ENCODE measurements at regions not wholly inside any gene's neighbourhood (a gene's known extent, or its start where the extent isn't known, plus 50 kb on each side); places are given as distances from the start of the nearest gene placed in this dataset.

DNA sequence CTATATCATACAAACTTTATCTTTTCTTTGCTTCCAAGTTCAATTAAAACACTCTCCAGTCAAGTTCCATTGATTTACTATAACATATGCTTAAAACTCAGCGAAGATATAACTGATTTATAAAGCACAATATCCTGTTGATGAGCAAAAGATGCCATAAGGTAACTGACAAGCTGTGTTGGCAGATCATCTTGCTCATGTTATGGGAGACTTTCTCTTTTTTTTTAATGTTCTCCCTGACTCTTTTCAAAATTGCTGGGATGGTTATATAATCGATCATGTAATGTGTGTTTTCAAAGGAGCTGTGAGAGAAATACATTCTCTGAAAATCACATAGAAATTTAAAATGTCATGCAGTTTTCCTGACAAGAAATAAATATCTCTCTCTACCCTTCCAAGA lies 293.5 kb downstream of the MED10 start:
- H3K27ac ChIP-seq = no peak overlapping the region
- TF ChIP-seq ZFX (IDR thresholded peaks at IDR 0.05) = no peak
- TF ChIP-seq, protein P1, sequence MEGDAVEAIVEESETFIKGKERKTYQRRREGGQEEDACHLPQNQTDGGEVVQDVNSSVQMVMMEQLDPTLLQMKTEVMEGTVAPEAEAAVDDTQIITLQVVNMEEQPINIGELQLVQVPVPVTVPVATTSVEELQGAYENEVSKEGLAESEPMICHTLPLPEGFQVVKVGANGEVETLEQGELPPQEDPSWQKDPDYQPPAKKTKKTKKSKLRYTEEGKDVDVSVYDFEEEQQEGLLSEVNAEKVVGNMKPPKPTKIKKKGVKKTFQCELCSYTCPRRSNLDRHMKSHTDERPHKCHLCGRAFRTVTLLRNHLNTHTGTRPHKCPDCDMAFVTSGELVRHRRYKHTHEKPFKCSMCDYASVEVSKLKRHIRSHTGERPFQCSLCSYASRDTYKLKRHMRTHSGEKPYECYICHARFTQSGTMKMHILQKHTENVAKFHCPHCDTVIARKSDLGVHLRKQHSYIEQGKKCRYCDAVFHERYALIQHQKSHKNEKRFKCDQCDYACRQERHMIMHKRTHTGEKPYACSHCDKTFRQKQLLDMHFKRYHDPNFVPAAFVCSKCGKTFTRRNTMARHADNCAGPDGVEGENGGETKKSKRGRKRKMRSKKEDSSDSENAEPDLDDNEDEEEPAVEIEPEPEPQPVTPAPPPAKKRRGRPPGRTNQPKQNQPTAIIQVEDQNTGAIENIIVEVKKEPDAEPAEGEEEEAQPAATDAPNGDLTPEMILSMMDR (conservative IDR thresholded peaks at IDR 0.05) = no peak

DNA sequence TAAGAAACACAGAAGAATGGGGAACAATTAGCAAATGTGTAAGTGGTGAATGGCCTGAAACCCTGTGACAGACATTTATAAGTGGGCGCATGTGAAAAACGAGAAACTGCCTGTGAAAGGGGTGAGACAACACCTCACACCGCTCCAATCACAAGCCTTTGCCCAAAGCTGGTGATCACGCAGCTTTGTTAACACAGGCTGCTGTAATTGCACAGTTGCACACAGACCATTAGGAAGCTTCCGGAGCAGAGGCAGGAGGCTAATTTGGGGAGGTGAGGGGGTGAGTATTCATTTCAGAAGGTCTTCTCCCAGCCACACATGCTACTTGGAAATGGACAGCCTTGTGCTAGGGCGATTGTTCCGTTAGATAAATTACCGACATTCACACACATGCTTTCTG lies 294.0 kb downstream of the MED10 start:
- no peak overlapping the region for H3K27ac ChIP-seq
- TF ChIP-seq, protein P1 (conservative IDR thresholded peaks at IDR 0.05) = no peak
- no peak for TF ChIP-seq ZFX (IDR thresholded peaks at IDR 0.05)

DNA sequence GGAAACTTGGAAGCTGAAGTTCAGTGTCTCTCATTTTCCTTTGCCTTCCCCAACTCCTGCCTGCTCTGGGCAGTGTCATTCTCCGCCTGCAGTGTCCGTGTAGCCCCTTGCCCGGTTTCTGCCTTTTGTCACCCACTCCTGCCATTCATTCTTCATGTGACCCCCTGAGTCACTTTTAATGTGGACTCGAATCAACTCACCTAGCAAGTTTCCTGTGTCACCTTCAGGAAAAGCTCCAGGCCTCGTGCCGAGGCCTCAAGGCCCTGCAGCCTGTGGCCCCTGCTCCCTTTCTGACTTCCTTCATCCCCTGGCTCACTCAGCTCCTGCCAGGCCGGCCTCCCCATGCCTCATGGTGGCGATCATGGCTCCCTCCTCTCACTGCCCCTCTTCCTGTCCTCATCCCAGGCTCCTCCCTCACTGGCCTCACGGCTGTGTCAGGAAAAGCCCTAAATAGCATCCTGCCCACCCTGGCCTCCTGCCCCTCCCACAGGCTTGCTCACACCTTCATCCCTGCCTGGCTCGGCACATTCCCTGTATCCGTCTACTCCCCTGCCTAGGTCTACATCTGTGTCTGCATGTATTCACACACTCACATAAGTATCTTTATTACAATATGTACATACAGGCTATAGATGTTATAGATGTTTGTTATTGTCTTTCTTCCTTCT lies 294.9 kb downstream of the MED10 start:
- H3K27ac ChIP-seq = no peak overlapping the region
- TF ChIP-seq, protein P1 (conservative IDR thresholded peaks at IDR 0.05) = no peak
- no peak for TF ChIP-seq ZFX (IDR thresholded peaks at IDR 0.05)

DNA sequence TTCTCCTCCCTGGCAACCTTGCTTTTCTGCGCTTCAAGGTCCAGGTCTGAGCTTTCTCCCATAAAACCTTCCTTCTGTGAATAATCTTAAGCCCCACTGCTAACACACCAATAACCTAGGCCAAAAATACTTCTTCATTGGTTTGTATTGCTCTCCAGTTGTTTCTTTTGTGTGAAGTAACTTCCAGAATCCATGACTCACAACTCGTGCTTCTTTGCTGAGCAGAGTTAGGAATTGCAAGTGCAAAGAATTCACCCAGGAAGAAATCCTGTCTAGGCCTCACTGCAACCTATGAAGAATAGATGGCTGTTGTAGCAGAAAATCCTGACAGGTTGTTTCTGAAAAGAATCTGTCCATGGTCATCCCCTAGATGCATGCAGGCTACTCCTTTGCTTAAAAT lies 295.7 kb downstream of the MED10 start:
- no peak for TF ChIP-seq ZFX (IDR thresholded peaks at IDR 0.05)
- TF ChIP-seq, protein P1 (conservative IDR thresholded peaks at IDR 0.05) = no peak
- no peak overlapping the region for H3K27ac ChIP-seq

DNA sequence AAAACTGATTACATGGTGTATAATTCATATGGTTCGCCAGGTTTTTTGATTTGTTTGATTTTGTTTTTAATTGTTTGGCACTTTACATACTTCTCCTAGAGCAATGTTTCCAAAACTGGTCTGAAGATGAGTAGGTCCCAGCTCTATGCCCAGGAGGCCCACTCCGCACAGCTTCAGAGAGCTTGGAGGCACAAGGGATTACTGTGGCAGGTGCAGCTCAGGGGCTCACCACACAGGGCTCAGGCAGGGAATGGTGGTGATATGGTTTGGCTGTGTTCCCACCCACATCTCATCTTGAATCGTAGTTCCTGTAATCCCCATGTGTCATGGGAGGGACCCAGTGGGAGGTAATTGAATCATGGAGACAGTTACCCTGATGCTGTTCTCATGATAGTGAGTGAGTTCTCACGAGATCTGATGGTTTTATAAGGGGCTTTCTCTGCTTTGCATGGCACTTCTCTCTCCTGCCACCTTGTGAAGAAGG lies 296.6 kb downstream of the MED10 start:
- TF ChIP-seq, protein P1 (conservative IDR thresholded peaks at IDR 0.05) = no peak
- no peak for TF ChIP-seq ZFX (IDR thresholded peaks at IDR 0.05)
- H3K27ac ChIP-seq = no peak overlapping the region

DNA sequence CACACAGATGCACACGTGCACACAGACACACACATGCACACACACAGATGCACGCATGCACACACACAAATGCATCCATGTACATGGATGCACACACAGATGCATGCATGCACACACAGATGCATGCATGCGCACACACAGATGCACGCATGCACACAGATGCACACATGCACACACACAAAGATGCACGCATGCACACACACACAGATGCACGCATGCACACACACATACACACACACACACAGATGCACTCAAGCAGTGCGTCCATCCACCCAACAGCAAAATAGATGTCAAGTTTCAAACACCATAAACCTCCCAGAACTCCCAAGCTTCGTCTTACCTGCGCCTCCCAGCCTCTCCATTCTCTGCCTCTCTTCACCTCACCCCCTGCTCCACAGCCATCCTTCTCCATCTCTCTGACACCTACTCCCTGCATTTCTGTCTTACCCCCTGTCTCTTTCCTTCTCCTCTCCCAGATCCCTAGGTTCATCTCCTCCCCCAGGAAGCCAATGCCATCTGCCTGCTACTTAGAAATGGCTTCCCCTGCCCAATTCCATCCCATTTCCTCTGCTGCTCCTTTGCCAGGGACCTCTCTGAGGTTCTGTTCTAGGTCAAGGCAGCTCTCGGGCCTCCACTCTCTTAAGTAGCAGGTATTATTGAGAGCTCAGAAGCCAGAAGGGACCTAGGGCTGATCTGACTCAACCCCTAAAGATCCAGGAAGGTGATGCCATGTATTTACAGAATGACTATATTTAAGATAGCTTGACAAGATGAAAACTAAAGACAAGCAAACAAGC lies 297.2 kb downstream of the MED10 start:
- no peak overlapping the region for H3K27ac ChIP-seq
- TF ChIP-seq ZFX (IDR thresholded peaks at IDR 0.05) = no peak
- TF ChIP-seq, protein P1 (conservative IDR thresholded peaks at IDR 0.05) = no peak

DNA sequence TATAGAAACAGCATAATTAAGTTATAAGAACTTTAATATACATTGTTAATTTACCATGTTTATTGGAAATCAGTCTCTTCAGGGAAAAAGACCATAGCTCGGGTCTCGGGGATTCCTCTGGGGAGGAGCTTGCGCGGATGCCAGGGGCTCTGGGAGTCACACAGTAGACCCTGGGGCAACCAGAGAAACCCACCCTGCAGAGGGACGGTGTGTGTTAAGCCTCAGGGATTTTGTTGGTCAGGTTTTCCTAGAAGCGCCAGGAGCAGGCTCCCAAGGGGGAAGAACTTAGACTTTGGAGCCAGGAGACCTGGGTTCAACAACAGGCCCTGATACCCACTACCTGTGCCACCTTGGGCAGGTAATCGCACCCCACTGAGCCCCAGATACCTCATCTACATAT lies 297.9 kb downstream of the MED10 start:
- H3K27ac ChIP-seq = no peak overlapping the region
- no peak for TF ChIP-seq ZFX (IDR thresholded peaks at IDR 0.05)
- TF ChIP-seq, protein P1 (conservative IDR thresholded peaks at IDR 0.05) = no peak
